ENCODE measurements at regions not wholly inside any gene's neighbourhood (a gene's known extent, or its start where the extent isn't known, plus 50 kb on each side); places are given as distances from the start of the nearest gene placed in this dataset.

DNA sequence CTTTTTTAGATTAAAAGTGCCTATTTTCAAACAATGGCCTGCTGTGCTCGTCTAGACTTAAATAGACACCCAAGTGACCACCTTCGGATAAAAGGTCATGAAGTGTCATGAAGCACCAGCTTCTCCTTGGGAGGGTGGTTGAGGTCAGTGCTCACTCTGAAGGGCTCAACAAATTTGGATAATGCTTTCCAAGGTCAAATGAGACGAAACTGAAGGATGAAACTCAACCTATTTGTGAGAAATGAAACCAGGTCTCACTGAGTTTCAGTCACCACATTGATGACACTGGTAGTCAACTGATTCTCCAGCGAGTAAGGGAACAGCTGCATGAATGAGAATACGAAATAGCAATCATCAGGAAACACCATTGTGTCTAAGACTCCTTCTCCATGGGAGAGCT is 852.6 kb downstream of the NTRK3 start:
- no peak for TF ChIP-seq EZH2 (IDR thresholded peaks at IDR 0.05)
- TF ChIP-seq, protein P1, sequence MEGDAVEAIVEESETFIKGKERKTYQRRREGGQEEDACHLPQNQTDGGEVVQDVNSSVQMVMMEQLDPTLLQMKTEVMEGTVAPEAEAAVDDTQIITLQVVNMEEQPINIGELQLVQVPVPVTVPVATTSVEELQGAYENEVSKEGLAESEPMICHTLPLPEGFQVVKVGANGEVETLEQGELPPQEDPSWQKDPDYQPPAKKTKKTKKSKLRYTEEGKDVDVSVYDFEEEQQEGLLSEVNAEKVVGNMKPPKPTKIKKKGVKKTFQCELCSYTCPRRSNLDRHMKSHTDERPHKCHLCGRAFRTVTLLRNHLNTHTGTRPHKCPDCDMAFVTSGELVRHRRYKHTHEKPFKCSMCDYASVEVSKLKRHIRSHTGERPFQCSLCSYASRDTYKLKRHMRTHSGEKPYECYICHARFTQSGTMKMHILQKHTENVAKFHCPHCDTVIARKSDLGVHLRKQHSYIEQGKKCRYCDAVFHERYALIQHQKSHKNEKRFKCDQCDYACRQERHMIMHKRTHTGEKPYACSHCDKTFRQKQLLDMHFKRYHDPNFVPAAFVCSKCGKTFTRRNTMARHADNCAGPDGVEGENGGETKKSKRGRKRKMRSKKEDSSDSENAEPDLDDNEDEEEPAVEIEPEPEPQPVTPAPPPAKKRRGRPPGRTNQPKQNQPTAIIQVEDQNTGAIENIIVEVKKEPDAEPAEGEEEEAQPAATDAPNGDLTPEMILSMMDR (IDR thresholded peaks at IDR 0.05) = no peak

All from neural progenitor cell (in vitro differentiated cells).